Muscle layer of duodenum (tissue), 2 donors: ENCODE measurements at regions not wholly inside any gene's neighbourhood (a gene's known extent, or its start where the extent isn't known, plus 50 kb on each side); places are given as distances from the start of the nearest gene placed in this dataset.

Experiments used
- H3K27ac ChIP-seq: one replicate; pipeline ENCODE4 v1.7.0; 2013; ENCODE audit warnings: mild to moderate bottlenecking, low read length
- H3K27me3 ChIP-seq: one replicate; pipeline ENCODE4 v1.7.0; 2013; ENCODE audit warnings: low read depth, mild to moderate bottlenecking, control low read depth, low read length
- H3K36me3 ChIP-seq, 2 donors: one replicate each; pipeline ENCODE4 v1.7.0; 2013; ENCODE audit warnings: low read length in 2 of 2, control low read depth in 1 of 2, mild to moderate bottlenecking in 1 of 2; ENCODE audit not compliant: insufficient read depth in 2 of 2, control insufficient read depth in 1 of 2
- H3K4me1 ChIP-seq, 2 donors: one replicate each; pipeline ENCODE4 v1.7.0; 2013; ENCODE audit warnings: low read length in 2 of 2, mild to moderate bottlenecking in 2 of 2, control low read depth in 1 of 2, moderate library complexity in 1 of 2; ENCODE audit not compliant: insufficient read depth in 2 of 2, control insufficient read depth in 1 of 2
- H3K4me3 ChIP-seq, 2 donors: one replicate each; pipeline ENCODE4 v1.7.0; 2013; ENCODE audit warnings: low read length in 2 of 2, low read depth in 1 of 2, mild to moderate bottlenecking in 1 of 2
- H3K9me3 ChIP-seq, 2 donors: one replicate each; pipeline ENCODE4 v1.7.0; 2013; ENCODE audit warnings: low read length in 2 of 2, control low read depth in 1 of 2, mild to moderate bottlenecking in 1 of 2; ENCODE audit not compliant: control insufficient read depth in 1 of 2
- donor health status: healthy.

DNA sequence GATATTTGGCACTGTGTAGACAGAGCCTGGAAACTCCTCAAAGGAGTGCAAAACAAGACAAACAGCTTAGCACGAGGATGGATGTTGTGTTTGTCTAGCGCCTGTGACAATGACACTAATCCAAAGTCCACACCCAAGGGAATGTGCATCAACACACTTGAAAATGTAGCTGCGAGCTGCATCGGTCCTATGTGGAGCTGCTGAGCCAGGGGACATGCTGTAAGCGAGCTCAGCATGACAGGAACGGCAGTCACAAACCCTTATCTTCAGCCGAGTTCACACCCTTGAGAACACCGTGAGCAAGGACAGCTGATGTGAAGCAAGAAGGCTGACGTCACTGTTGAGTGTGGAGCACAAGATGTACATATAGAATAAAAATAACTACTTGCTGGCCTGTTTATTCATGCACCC is 684.3 kb downstream of the QKI start:
- H3K4me3 ChIP-seq = no peak overlapping the region
- H3K4me1 ChIP-seq = no peaks in the 10 kb centered on the region
- no peak overlapping the region for H3K27ac ChIP-seq

DNA sequence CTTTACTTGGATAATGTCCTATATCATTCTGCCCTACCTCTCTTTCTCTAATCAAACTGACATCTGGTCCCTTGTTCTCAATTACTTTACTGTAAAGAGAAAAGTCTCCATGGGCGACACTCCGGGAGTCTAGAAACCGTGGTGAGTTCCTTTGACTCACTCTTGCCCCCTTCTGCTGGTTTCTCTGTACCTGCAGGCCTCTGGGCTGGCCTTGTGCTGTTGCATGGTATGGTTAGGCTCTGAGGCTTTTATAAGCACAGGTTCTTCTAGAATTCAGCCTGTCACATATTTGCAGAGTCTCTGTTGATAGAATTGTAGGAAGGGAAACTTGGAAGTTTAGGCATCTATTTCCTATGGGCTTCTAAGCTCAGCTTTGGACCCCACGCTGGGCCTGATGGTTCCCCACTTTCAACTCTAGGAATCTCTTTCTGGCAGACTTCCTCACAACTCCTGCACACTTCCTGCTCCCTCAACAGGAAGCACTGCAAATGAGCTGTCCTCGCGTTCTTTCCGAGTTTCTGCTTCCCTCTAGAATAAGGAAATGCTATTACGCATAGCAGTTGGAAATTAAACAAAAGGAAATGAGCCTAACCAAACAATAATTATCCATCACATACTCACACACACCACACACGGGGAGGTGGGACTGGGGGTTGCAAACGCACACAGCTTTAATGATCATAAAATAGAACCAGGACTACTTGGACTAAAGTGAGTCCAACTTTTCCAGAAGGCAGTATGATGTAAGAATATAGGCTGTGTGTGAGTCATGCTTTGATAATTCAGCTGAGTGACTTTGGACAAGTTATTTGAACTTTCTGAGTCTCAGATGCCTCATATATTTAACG is 683.3 kb downstream of the QKI start:
- Histone ChIP-seq H3K4me3 (no peak overlapping the region), H3K9me3 (no peaks in the 10 kb centered on the region), H3K4me1 (no peaks in the 10 kb centered on the region), H3K36me3 (no peaks in the 10 kb centered on the region), H3K27me3 (no peaks in the 10 kb centered on the region), H3K27ac (no peak overlapping the region)

More for the DNA sequence above, 684.3 kb downstream of the QKI start:
- no peaks in the 10 kb centered on the region for H3K9me3 ChIP-seq
- no peaks in the 10 kb centered on the region for H3K36me3 ChIP-seq
- H3K27me3 ChIP-seq = no peaks in the 10 kb centered on the region

DNA sequence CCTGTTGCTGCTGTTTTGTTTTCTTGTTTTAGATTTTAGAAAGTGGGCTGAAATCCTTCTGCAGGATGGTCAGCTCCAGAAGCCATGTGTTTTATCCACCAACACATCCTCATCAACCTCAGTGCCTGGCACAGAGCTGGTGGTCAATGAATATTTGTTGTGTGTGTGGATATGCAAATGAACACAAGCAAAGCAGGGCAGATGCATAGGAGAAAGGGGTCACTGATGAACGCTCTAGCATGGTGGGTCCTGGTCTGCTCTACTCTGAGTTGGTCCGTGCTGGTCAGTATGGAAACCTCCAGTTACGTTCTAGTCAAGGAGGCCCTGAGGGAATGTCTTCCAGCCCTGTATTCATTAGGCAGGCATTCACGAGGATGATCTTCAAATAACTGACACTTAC is 682.5 kb downstream of the QKI start:
- H3K4me3 ChIP-seq = no peak overlapping the region
- no peaks in the 10 kb centered on the region for H3K36me3 ChIP-seq
- no peaks in the 10 kb centered on the region for H3K27me3 ChIP-seq
- no peak overlapping the region for H3K27ac ChIP-seq
- no peaks in the 10 kb centered on the region for H3K9me3 ChIP-seq
- H3K4me1 ChIP-seq = no peaks in the 10 kb centered on the region

DNA sequence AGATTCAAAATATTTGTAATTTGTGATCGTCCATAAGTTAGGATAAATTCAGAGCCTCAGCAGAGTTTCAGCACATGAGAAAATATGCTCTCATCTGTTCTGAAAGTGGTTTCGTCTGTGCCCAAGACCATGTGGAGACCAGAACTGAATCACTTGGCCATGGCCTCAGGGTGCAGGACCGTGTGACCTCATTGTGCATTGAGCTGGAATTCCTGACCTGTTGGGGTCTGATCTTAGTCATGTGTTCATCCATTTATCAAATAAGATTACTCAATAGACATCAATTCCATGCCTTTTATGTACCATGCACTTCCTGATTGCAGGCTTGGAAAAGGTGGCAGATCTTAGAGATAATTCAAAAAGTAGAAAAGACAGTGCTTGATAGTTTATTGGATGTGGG is 680.5 kb downstream of the QKI start:
- H3K27ac ChIP-seq = no peak overlapping the region
- no peaks in the 10 kb centered on the region for H3K9me3 ChIP-seq
- no peaks in the 10 kb centered on the region for H3K4me1 ChIP-seq
- no peak overlapping the region for H3K4me3 ChIP-seq
- no peaks in the 10 kb centered on the region for H3K27me3 ChIP-seq
- H3K36me3 ChIP-seq = no peaks in the 10 kb centered on the region

DNA sequence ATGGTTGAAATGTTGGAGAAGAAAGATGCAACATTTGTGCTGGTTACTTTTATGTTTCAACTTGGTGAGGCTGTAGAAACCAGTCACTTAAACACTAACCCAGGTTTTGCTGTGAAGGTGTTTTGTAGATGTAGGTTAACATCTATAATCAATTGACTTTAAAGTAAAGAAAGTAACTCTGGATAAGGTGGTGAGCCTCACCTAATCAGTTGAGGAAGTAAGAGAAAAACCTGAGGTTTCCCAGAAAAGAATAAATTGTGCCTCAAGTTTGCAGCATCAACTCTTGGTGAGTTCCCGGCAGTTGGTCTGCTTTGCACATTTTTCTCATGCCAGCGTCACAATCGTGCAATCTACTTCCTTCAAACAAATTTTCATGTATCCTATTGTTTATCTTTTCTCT is 673.4 kb downstream of the QKI start:
- H3K27ac ChIP-seq = no peak overlapping the region
- H3K9me3 ChIP-seq = no peaks in the 10 kb centered on the region
- H3K4me1 ChIP-seq = no peaks in the 10 kb centered on the region
- no peaks in the 10 kb centered on the region for H3K27me3 ChIP-seq
- H3K4me3 ChIP-seq = no peak overlapping the region
- H3K36me3 ChIP-seq = no peaks in the 10 kb centered on the region

DNA sequence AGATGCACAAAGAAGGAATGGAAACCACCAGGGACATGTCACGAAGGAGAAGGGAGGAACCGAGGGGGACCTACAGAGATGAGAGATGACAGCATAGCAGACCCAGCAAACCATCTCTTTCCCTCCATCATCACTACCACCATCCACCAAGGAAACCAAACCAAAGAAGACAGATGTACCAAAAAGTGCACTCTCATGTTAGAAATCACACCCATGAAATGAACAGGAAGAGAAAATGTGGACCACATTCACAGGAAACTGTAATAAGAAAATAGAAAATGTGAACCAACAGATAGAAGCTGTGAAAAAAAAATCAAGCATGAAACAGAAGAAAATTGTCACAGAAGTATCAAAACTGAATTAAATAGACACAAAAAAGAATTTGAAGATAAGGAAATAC is 672.7 kb downstream of the QKI start:
- Histone ChIP-seq H3K27ac (no peak overlapping the region), H3K4me1 (no peaks in the 10 kb centered on the region), H3K4me3 (no peak overlapping the region), H3K27me3 (no peaks in the 10 kb centered on the region), H3K9me3 (no peaks in the 10 kb centered on the region), H3K36me3 (no peaks in the 10 kb centered on the region)

DNA sequence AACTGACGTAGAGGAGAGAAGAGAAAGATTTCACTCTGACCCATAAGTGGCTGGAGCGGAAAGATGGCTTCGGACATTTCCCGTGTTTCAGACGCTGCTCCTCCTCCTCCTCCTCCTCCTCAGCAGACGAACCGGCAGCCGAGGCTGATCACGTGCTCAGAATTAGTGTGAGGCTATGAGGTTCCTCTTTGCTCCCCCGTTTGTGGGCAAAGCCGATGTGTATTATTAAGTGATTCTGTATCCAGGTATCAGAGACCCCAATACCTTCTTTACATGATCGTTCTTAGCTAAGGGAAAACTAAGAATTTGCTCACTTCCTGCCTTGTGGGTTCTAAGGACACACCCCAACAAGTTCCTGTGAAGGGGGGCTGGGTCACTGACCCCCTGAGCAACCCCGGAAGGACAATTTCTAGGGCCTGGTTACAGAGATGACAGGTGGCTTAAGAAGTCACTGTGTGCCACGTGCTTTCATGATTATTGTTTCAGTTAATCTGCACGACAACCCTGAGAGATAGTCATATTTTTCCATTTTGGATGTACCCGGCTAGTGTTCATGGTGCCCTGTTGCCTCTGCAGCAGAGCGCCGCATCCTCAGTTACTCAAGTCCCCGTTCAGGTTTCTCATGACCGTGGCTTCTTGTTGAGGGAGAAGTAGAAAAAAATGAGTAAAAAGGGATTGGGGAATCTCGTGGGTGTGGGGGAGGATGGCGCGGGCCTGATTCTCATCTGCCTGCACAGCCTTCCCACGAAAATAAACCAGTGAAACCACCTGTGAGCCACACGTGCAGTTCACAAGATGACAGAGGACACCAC is 671.8 kb downstream of the QKI start:
- Histone ChIP-seq H3K4me1 (no peaks in the 10 kb centered on the region), H3K4me3 (no peak overlapping the region)

DNA sequence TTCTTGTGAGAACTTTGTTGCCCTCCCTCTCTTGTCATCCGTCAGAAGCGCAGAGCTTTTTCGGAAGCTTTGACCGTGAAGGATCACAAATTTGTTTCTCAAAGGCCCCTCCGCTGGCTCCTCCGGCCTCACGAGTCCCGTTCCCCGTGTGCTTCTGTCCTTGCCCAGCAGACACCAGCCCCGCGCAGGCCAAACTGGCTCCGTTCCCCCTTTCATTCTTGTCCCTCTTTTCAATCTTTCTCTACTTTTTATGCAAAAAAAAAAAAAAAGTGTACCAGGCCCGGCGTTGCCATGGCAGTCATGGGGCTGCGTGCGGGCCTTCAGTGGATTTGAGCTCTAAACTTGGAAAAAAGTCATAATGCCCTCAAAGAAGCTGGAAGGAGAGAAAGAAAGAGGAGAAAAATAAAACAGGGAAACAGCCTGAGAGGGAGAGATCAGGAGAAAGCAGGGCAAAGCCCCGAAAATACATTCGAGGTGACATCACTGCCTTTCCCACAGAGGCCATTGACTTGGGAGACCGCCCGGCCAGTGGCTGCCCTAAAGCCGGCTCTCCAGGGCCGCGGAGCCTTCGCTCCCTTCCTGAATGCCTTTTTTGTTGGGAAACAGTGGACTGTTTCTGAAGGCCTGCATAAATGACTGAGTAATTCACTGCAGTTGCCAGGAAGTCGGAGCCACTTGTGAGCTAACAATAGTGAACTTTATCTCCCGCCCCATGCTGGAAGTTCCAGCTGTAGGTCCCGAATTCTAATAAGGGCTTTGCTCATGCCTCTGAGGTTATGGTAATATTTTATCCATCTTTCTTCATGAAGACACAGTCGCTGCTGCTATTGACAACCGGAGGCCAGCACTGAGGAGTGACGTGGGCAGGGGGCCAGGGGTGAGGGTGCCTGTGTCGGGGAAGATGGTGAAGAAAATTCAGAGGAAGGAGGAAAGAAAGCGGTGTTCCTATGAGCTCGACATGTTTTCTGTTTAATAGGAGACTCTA is 670.9 kb downstream of the QKI start:
- Histone ChIP-seq H3K9me3 (no peaks in the 10 kb centered on the region), H3K4me3 (no peak overlapping the region), H3K4me1 (no peaks in the 10 kb centered on the region), H3K36me3 (no peaks in the 10 kb centered on the region), H3K27me3 (no peaks in the 10 kb centered on the region), H3K27ac (peak overlapping the region; percentile 66)

More for the DNA sequence above, 671.8 kb downstream of the QKI start:
- Histone ChIP-seq H3K27me3 (no peaks in the 10 kb centered on the region), H3K27ac (peak overlapping the region; percentile 66), H3K9me3 (no peaks in the 10 kb centered on the region), H3K36me3 (no peaks in the 10 kb centered on the region)

DNA sequence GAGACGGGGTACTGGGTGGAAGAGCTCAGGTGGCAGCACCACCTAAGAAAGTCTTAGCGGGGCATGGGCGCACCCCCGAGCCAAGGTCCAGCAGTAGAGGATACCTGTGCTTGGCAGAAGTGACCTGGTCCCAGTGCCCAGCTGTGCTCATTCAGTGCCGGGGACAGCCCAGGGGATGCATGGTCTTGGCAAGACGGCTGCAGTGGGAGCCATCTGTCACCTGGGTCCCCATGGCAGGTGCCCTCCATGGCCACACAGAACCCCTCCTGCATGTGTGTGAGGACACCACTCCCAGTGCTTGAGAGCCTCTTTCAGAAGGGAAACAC is 664.7 kb downstream of the QKI start:
- no peaks in the 10 kb centered on the region for H3K9me3 ChIP-seq
- no peak overlapping the region for H3K4me3 ChIP-seq

DNA sequence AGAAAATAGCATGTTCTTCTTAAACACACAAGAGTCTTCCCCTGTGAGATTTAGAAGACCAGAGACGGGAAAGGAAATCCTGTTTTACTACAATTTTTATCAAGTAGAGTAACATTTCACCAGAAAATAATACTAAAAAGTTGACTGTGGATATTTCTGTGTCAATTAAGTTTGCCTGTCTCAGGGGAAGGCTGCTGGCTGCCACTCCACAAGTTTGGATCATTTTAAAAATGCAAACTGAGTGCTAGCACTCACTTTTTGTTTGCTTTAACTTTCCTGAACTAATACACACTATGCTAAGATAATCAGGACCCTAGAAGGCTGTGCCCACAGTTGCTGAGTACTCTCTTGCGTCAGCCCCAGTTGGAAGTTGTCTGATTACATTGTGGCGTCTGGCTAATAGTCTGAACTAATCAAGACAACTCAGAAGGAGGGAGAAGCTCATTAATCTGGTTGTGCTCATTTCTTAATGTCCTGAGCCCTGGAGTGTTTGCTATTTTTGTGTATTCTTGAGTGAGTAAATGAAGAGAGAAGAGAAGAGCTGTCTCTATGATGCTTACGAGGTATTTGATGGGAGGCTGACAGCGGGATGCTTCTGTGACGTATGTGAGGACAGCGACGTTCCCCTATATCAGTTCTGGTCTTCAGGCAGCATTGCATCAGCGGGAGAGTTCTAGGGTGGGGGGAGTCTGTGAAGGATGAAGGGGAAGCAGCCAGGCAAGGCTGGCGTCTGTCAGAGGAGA is 664.2 kb downstream of the QKI start:
- Histone ChIP-seq H3K36me3 (no peaks in the 10 kb centered on the region), H3K9me3 (no peaks in the 10 kb centered on the region), H3K27me3 (no peaks in the 10 kb centered on the region), H3K27ac (no peak overlapping the region), H3K4me3 (no peak overlapping the region), H3K4me1 (peaks cover 0 to 5% of the 10 kb centered on the region in 2 donors)

More for the DNA sequence above, 664.7 kb downstream of the QKI start:
- Histone ChIP-seq H3K27ac (no peak overlapping the region), H3K36me3 (no peaks in the 10 kb centered on the region), H3K27me3 (no peaks in the 10 kb centered on the region), H3K4me1 (peaks cover 0 to 5% of the 10 kb centered on the region in 2 donors)
